ENCODE measurements at regions not wholly inside any gene's neighbourhood (a gene's known extent, or its start where the extent isn't known, plus 50 kb on each side); places are given as distances from the start of the nearest gene placed in this dataset.

GRCh38 chr11:122270535-122270934 is 154.5 kb upstream of the BLID start:
- no peak overlapping the region for H3K27ac ChIP-seq
- H3K9me3 ChIP-seq (ENCODE audit: low read depth): no peaks in the 10 kb centered on the region
- DNase-seq (ENCODE audit: low read depth in 1 of 2, low spot score in 1 of 2): no peak
- no peaks in the 10 kb centered on the region for H3K27me3 ChIP-seq
- H3K36me3 ChIP-seq: no peaks in the 10 kb centered on the region
- peaks cover 78% of the 10 kb centered on the region for H3K4me1 ChIP-seq (ENCODE audit: low read depth)
- no peak overlapping the region for H3K4me3 ChIP-seq
- TF ChIP-seq CTCF (IDR thresholded peaks at IDR 0.05; ENCODE audit: low read depth, low read length): no peak

DNA sequence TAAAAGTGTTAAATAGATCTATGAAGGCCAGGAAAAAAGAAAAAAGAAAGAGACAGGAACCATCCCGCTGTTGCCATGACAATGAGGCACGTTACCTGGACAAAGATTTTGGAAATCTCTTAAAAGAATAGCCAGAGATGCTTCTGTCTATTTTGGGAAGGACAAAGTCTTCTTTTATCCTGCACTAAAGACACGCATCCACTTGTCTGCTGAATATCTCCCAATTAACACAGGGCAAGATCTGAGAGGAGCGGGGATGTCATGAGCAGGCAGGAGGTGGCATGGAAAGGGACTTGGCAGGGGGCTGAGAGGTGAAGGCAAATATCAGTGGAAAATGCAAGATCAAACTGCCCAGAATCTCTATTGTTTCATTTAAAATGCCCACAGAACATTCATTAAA is 153.8 kb upstream of the BLID start:
- DNase-seq (ENCODE audit: low read depth in 1 of 2, low spot score in 1 of 2): no peak
- Histone ChIP-seq H3K27ac (no peak overlapping the region), H3K9me3 (ENCODE audit: low read depth) (no peaks in the 10 kb centered on the region), H3K27me3 (no peaks in the 10 kb centered on the region), H3K36me3 (no peaks in the 10 kb centered on the region), H3K4me3 (no peak overlapping the region), H3K4me1 (ENCODE audit: low read depth) (peaks cover 71% of the 10 kb centered on the region)
- no peak for TF ChIP-seq CTCF (IDR thresholded peaks at IDR 0.05; ENCODE audit: low read depth, low read length)

DNA sequence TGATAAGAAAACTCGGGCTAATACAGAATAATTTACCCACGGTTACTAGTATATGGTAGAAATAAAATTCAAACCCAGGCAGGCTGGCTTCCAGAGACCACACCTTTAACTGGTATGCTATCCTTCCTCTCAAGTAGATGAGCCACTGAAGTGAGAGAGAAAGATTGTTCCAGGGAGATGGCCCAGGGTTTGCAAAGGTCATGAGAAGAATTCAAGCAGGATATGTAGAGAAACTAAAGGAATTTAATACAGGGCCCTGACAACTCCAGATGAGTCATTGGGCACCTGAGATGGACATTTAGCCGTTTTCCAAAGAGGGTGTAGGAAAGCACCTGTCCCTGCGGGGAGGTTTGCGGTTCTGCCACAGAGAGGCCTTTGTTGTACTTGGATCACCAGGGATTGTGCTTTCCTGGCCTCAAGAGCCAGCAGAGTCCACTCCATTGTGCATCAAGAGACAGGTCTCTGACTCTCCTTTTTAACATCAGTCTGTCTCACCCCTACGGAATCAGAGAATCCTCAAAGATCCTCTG is 152.7 kb upstream of the BLID start:
- no peak for TF ChIP-seq CTCF (IDR thresholded peaks at IDR 0.05; ENCODE audit: low read depth, low read length)
- no peaks in the 10 kb centered on the region for H3K36me3 ChIP-seq
- no peak overlapping the region for H3K4me3 ChIP-seq
- DNase-seq (ENCODE audit: low read depth in 1 of 2, low spot score in 1 of 2): no peak
- no peaks in the 10 kb centered on the region for H3K27me3 ChIP-seq
- H3K27ac ChIP-seq: no peak overlapping the region
- no peaks in the 10 kb centered on the region for H3K9me3 ChIP-seq (ENCODE audit: low read depth)
- H3K4me1 ChIP-seq (ENCODE audit: low read depth): peaks cover 60% of the 10 kb centered on the region

- Histone ChIP-seq H3K27ac (no peak overlapping the region), H3K4me1 (ENCODE audit: low read depth) (peaks cover 50% of the 10 kb centered on the region), H3K9me3 (ENCODE audit: low read depth) (no peaks in the 10 kb centered on the region), H3K4me3 (no peak overlapping the region), H3K36me3 (no peaks in the 10 kb centered on the region), H3K27me3 (no peaks in the 10 kb centered on the region)
- no peak for TF ChIP-seq CTCF (IDR thresholded peaks at IDR 0.05; ENCODE audit: low read depth, low read length)
- peak; percentile 45 to 93 for DNase-seq (ENCODE audit: low read depth in 1 of 2, low spot score in 1 of 2)
Observed at GRCh38 chr11:122267602-122268001, 151.6 kb upstream of the BLID start.

DNA sequence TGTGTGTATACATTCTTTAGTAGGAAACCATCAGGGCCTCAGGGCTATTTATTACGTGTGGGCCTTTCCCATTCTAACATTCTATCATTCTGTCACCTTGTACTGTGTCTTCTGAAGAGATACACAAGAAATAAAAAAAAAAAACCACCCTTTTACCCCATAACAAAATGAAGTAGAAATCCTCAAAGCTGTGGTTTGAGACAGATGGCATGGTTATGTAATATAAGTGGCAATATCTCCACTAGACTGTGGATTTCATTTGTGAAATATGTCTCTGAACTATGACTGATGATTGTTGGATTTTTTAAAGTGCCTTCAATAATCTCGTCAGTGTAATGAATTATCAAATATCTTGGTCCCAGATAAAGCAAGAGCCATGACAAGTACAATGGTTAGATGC is 150.0 kb upstream of the BLID start:
- no peak overlapping the region for H3K4me3 ChIP-seq
- no peaks in the 10 kb centered on the region for H3K36me3 ChIP-seq
- H3K9me3 ChIP-seq (ENCODE audit: low read depth): no peaks in the 10 kb centered on the region
- DNase-seq (ENCODE audit: low read depth in 1 of 2, low spot score in 1 of 2): no peak
- H3K27ac ChIP-seq: no peak overlapping the region
- no peaks in the 10 kb centered on the region for H3K27me3 ChIP-seq
- peaks cover 35% of the 10 kb centered on the region for H3K4me1 ChIP-seq (ENCODE audit: low read depth)
- no peak for TF ChIP-seq CTCF (IDR thresholded peaks at IDR 0.05; ENCODE audit: low read depth, low read length)

GRCh38 chr11:122264121-122264520 is 148.1 kb upstream of the BLID start:
- Histone ChIP-seq H3K27me3 (no peaks in the 10 kb centered on the region), H3K27ac (no peak overlapping the region), H3K9me3 (ENCODE audit: low read depth) (no peaks in the 10 kb centered on the region), H3K4me3 (no peak overlapping the region), H3K4me1 (ENCODE audit: low read depth) (peaks cover 19% of the 10 kb centered on the region), H3K36me3 (no peaks in the 10 kb centered on the region)
- TF ChIP-seq CTCF (IDR thresholded peaks at IDR 0.05; ENCODE audit: low read depth, low read length): no peak
- DNase-seq (ENCODE audit: low read depth in 1 of 2, low spot score in 1 of 2): no peak

Measured in cardiac muscle cell (in vitro differentiated cells and primary cell).